ENCODE measurements at regions not wholly inside any gene's neighbourhood (a gene's known extent, or its start where the extent isn't known, plus 50 kb on each side); places are given as distances from the start of the nearest gene placed in this dataset.
A peak's percentile ranks its signal among the peaks of the same experiment; 100 is the strongest.

DNA sequence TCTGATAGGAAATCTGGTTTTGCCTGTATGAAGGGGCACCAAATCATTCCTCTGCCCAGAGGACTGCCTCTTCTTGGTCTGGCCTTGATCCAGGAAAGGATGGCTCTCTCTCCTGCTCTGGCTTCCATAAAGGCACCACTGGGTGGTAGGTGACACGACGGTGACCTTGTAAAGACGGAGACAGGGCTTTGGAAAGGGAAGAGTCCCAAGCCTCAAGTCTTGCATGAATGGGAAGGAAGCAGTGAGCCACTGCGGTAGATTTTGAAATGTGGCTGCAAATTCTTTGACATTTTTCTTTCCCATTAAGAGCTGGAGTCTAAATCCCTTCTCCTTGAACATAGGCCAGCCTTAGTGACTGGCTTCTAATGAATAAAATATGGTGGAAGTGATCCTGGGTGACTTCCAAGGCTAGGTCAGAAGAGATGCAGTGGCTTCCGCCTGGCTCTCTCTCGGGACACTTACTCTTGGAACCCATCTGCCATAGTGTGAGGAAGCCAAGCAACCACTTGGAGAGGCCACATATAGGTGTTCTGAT, 347.4 kb downstream of the BCOR start:
- no peaks in the 10 kb centered on the region for H3K36me3 ChIP-seq (ENCODE audit: control insufficient read depth, insufficient read depth, low read length)
- ChIA-PET POLR2A (no interaction called here), CTCF (no interaction called here)
- TF ChIP-seq, protein P1, sequence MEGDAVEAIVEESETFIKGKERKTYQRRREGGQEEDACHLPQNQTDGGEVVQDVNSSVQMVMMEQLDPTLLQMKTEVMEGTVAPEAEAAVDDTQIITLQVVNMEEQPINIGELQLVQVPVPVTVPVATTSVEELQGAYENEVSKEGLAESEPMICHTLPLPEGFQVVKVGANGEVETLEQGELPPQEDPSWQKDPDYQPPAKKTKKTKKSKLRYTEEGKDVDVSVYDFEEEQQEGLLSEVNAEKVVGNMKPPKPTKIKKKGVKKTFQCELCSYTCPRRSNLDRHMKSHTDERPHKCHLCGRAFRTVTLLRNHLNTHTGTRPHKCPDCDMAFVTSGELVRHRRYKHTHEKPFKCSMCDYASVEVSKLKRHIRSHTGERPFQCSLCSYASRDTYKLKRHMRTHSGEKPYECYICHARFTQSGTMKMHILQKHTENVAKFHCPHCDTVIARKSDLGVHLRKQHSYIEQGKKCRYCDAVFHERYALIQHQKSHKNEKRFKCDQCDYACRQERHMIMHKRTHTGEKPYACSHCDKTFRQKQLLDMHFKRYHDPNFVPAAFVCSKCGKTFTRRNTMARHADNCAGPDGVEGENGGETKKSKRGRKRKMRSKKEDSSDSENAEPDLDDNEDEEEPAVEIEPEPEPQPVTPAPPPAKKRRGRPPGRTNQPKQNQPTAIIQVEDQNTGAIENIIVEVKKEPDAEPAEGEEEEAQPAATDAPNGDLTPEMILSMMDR (IDR thresholded peaks at IDR 0.05; ENCODE audit: insufficient read depth, low read depth, low read length) = no peak
- H3K4me3 ChIP-seq (ENCODE audit: low read depth, low read length) = no peak overlapping the region
- H3K27me3 ChIP-seq (ENCODE audit: control insufficient read depth, insufficient read depth, low read length) = no peaks in the 10 kb centered on the region
- DNase-seq (ENCODE audit: low read depth) = no peak

DNA sequence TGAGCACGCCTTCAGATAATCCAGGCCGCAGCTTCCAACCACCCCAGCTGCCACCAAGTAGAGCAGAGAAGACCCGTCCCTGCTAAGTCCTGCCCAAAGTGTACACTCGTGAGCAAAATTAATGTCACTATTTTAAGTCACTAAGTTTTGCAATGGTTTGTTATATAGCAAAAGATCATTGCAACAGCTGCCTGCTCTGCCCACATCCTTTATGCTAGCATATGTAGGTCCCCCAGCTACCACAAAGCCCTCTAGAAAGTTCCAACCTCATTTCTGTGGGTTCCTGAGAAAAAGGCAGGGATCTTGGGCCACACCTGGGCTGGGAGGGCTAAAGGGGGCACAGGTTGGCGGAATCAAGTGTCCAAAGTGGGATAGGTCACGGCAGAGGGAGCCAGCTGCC, 346.9 kb downstream of the BCOR start:
- Histone ChIP-seq H3K4me3 (ENCODE audit: low read depth, low read length) (no peak overlapping the region), H3K36me3 (ENCODE audit: control insufficient read depth, insufficient read depth, low read length) (no peaks in the 10 kb centered on the region), H3K27me3 (ENCODE audit: control insufficient read depth, insufficient read depth, low read length) (no peaks in the 10 kb centered on the region)
- no peak for DNase-seq (ENCODE audit: low read depth)
- ChIA-PET POLR2A (no interaction called here), CTCF (no interaction called here)
- TF ChIP-seq, protein P1 (IDR thresholded peaks at IDR 0.05; ENCODE audit: insufficient read depth, low read depth, low read length) = no peak

DNA sequence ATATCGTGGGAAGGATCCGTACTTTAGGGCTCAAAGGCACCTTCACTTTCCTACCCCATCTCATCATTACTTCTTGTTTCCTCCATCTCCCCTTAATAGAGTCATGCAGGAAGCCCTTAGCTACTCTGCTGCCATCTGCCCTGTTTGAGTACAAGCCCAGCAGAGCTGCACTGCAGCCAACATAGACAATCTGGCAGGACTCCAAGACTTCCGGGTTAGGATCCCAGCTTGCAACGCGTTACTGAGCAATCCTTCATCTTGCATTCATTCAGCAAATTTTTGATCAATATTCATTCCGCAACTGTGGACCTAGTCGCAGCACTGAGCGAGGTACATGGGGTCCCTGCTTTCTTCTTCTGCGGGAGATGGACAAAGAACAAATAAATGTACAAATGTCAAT, 344.9 kb downstream of the BCOR start:
- Histone ChIP-seq H3K27me3 (ENCODE audit: control insufficient read depth, insufficient read depth, low read length) (no peaks in the 10 kb centered on the region), H3K36me3 (ENCODE audit: control insufficient read depth, insufficient read depth, low read length) (no peaks in the 10 kb centered on the region), H3K4me3 (ENCODE audit: low read depth, low read length) (no peak overlapping the region)
- CTCF ChIA-PET = no interaction called here
- DNase-seq (ENCODE audit: low read depth) = no peak
- POLR2A ChIA-PET = no interaction called here
- TF ChIP-seq, protein P1 (IDR thresholded peaks at IDR 0.05; ENCODE audit: insufficient read depth, low read depth, low read length) = no peak

DNA sequence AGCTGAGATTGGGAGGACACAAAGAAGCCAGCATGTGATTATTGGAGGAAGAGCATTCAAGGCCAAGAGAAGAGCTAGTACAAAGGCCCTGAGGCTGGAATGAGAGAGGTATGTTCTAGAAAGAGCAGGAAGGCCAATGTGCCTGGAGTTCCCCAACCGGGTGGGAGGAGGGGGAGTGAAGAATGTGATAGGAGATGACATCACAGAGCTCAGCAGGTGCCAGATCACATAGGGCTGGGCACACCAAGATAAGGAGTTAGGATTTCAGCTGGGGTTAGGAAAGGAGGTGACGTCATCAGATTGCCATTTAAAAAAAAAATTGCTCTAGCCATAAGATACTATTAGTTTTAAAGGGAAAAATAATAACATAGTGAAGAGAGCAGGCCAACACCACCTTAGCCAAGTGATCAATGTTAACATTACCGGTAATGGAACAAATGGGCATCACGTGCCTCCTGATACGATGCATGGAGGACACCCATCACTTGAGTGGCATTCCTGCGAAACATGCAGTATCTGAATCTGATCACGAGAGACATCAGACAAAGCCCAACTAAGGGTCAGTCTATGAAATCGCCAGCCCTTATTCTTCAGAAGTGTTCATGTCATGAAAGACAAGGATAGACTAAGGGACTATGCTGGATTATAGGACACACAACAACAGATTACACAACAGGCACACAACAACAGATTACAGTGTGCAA, 344.3 kb downstream of the BCOR start:
- Histone ChIP-seq H3K4me3 (ENCODE audit: low read depth, low read length) (no peak overlapping the region), H3K27me3 (ENCODE audit: control insufficient read depth, insufficient read depth, low read length) (no peaks in the 10 kb centered on the region), H3K36me3 (ENCODE audit: control insufficient read depth, insufficient read depth, low read length) (no peaks in the 10 kb centered on the region)
- no peak for DNase-seq (ENCODE audit: low read depth)
- TF ChIP-seq, protein P1 (IDR thresholded peaks at IDR 0.05; ENCODE audit: insufficient read depth, low read depth, low read length) = no peak
- POLR2A ChIA-PET = no interaction called here
- CTCF ChIA-PET = no interaction called here

DNA sequence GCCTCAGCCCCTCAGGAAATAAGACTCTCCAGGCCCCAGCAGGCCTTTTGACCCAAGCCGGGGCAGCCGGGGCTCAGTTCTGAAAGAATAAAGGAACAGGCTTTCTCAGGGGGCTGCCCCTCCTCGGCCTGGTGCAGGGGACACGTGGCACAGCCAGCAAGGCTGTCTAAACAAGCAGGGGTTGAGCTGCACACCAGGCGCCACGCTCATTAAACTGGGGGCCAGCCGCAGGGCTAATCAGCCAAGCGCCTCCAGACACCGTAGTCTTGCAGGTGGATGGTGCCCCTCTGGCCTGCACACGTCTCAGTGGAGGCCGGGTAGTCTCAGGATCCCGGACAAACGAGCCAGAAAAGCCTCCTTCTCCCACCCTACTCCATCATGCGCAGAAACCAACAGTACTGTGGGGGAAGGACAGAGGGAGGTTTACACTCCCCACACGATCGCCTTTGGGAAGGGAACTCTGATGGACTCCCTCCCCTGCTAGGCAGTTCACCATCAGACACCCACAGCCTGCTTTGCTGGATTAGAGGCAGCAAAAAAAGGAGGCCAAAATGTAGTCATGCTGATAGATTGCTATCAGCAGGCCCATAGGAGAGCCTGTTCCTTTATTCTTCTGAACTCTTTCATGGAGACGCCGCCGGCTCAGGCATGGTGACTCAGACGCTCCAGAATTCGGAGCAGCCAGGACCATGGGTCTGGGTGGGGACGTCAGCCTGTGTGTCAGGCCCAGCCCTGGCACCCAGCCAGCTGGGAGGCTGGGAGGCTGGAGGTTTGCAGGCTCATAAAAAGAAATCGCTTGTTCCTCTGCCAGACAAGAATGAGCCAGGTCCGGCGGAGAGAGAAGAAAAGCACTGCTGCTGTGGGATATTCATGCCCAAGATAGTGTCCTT, 342.4 kb downstream of the BCOR start:
- Histone ChIP-seq H3K4me3 (ENCODE audit: low read depth, low read length) (no peak overlapping the region), H3K27me3 (ENCODE audit: control insufficient read depth, insufficient read depth, low read length) (no peaks in the 10 kb centered on the region), H3K36me3 (ENCODE audit: control insufficient read depth, insufficient read depth, low read length) (no peaks in the 10 kb centered on the region)
- CTCF ChIA-PET = no interaction called here
- peak; percentile 74 for DNase-seq (ENCODE audit: low read depth)
- POLR2A ChIA-PET = no interaction called here
- TF ChIP-seq, protein P1 (IDR thresholded peaks at IDR 0.05; ENCODE audit: insufficient read depth, low read depth, low read length) = no peak

Measured in BJ (cell line).